Panc1 (cell line): ENCODE measurements at regions not wholly inside any gene's neighbourhood (a gene's known extent, or its start where the extent isn't known, plus 50 kb on each side); places are given as distances from the start of the nearest gene placed in this dataset.

Source experiments
- ATAC-seq: fragments of 200-7000 bp; cut with Tn5 transposase; 2 replicates; pipeline ENCODE4 v1.9.1; 2020; ENCODE audit warnings: mild to moderate bottlenecking, moderate library complexity
- BruUV-seq: library from RNA; stranded (reverse); fragments of 400-500 nt; replicated peaks from 2 replicates; lab custom pipeline; 2021; lab: Mats Ljungman, UMichigan
- CTCF ChIA-PET: fragments of 300-600 bp; sonication (Branson Sonifier 250); formaldehyde crosslinking; loops from one replicate; lab custom pipeline; 2022; ENCODE audit warnings: antibody characterized with exemption; lab: Charles Lee
- POLR2A ChIA-PET: fragments of 300-600 bp; sonication (Branson Sonifier 250); formaldehyde crosslinking; loops from one replicate; lab custom pipeline; 2022; ENCODE audit warnings: antibody characterized with exemption; lab: Charles Lee
- DNase-seq: peaks from one replicate; pipeline ENCODE4 v3.0.0-alpha.2; 2010; ENCODE audit warnings: low read depth, low spot score
- H3K27ac ChIP-seq: 2 replicates; pipeline ENCODE4 v1.5.1; 2011; ENCODE audit warnings: mild to moderate bottlenecking, low read length, inconsistent platforms
- H3K27me3 ChIP-seq: fragments of 200-500 bp; sonication (Bioruptor generic); 2 replicates; pipeline ENCODE4 v1.6.0; 2014; ENCODE audit warnings: low read length, inconsistent platforms; ENCODE audit not compliant: control insufficient read depth, insufficient read depth
- H3K36me3 ChIP-seq: fragments of 200-500 bp; sonication (Bioruptor generic); 2 replicates; pipeline ENCODE4 v1.5.1; 2014; ENCODE audit warnings: inconsistent platforms, mild to moderate bottlenecking, low read length, moderate library complexity; ENCODE audit not compliant: control insufficient read depth, insufficient read depth
- H3K4me1 ChIP-seq: 2 replicates; pipeline ENCODE4 v1.5.1; 2011; ENCODE audit warnings: inconsistent platforms, mild to moderate bottlenecking, low read length, moderate library complexity; ENCODE audit not compliant: control insufficient read depth, insufficient read depth
- H3K4me3 ChIP-seq, 2 experiments: 2 replicates each; pipeline ENCODE4 v1.5.1; 2011 to 2012; ENCODE audit warnings: low read depth in 2 of 2, low read length in 2 of 2, mild to moderate bottlenecking in 2 of 2, inconsistent platforms in 1 of 2, moderate library complexity in 1 of 2
- H3K9me3 ChIP-seq: fragments of 200-500 bp; sonication (Bioruptor generic); 2 replicates; pipeline ENCODE4 v1.5.1; 2014; ENCODE audit warnings: low read depth, mild to moderate bottlenecking, inconsistent platforms, low read length, moderate library complexity; ENCODE audit not compliant: control insufficient read depth, insufficient read depth
- CTCF ChIP-seq: fragments of 450-650 bp; IDR thresholded peaks from 2 replicates; pipeline ENCODE4 v1.5.1; 2017; ENCODE audit warnings: mild to moderate bottlenecking
- POLR2AphosphoS5 ChIP-seq: IDR thresholded peaks from 2 replicates; pipeline ENCODE4 v1.6.1; 2012; ENCODE audit warnings: mild to moderate bottlenecking, low read depth, low read length, moderate library complexity
- REST ChIP-seq, 2 experiments: IDR thresholded peaks; 2 replicates each; pipeline ENCODE4 v1.6.1; 2011 to 2012; ENCODE audit warnings: low read depth in 2 of 2, control low read depth in 1 of 2, low read length in 1 of 2, mild to moderate bottlenecking in 1 of 2, moderate library complexity in 1 of 2; ENCODE audit not compliant: insufficient read depth in 1 of 2
- SIN3A ChIP-seq: IDR thresholded peaks from 2 replicates; pipeline ENCODE4 v1.6.1; 2012; ENCODE audit warnings: low read depth, mild to moderate bottlenecking, low read length, moderate library complexity, borderline replicate concordance; ENCODE audit not compliant: insufficient read depth
- TCF7L2 ChIP-seq: IDR thresholded peaks from 2 replicates; pipeline ENCODE4 v1.6.1; 2011; ENCODE audit warnings: mild to moderate bottlenecking, low read depth, low read length, inconsistent platforms
- in situ Hi-C: cut with HindIII; loops from 2 replicates; pipeline ENCODE4 v1.10.0; 2016; ENCODE audit warnings: low sequenced_read_pairs, low pct_unique_long_range_greater_than_20kb
- intact Hi-C: fragments of 100-400 bp; cut with micrococcal nuclease; formaldehyde crosslinking; loops from one replicate; pipeline ENCODE4 v1.10.0; 2022; ENCODE audit not compliant: unreplicated experiment

- no peaks in the 10 kb centered on the region for H3K36me3 ChIP-seq
- CTCF ChIA-PET = no interaction called here
- H3K27ac ChIP-seq = no peak overlapping the region
- no peak overlapping the region for H3K4me3 ChIP-seq
- no TSS peak for BruUV-seq
- POLR2A ChIA-PET = interaction anchor here (0.5 kb wide), 1 partner anchor 17 kb away, joined by 3 read pairs; no protein-coding TSS in a partner anchor
- no peak for DNase-seq
- in situ Hi-C loops = no loop called here
- intact Hi-C loops = no loop called here
- H3K9me3 ChIP-seq = no peaks in the 10 kb centered on the region
- H3K4me1 ChIP-seq = peaks cover 6% of the 10 kb centered on the region
- TF ChIP-seq TCF7L2 = no peak
- no peak for TF ChIP-seq CTCF
- TF ChIP-seq SIN3A = no peak
- TF ChIP-seq POLR2AphosphoS5 = no peak
- no peaks in the 10 kb centered on the region for H3K27me3 ChIP-seq
- no peak for ATAC-seq
Observed at GRCh38 chr3:13222891-13223573, 149.8 kb upstream of the IQSEC1 start.

DNA sequence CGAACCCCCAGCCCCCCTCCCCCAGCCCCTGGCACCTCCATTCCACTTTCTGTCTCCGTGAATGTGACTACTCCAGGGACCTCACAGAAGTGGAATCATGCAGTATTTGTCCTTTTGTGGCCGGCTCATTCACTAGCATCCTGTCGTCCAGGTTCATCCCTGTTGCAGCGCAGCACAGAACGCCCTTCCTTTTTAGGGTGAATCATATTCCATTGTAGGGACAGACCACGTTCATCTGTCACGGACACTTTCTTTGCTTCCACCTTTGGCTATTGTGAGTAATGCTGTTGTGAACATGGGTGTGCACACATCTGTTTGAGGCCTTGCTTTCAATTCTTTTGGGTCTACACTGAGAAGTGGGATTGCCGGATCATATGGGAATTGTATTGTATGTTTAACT lies 148.9 kb upstream of the IQSEC1 start:
- in situ Hi-C loops (no loop called here), intact Hi-C loops (no loop called here)
- H3K9me3 ChIP-seq = no peaks in the 10 kb centered on the region
- no peak overlapping the region for H3K27ac ChIP-seq
- H3K27me3 ChIP-seq = no peaks in the 10 kb centered on the region
- DNase-seq (no peak), ATAC-seq (no peak)
- H3K4me1 ChIP-seq = peaks cover 9% of the 10 kb centered on the region
- POLR2A ChIA-PET = no interaction called here
- H3K4me3 ChIP-seq = no peak overlapping the region
- no peaks in the 10 kb centered on the region for H3K36me3 ChIP-seq
- BruUV-seq = no TSS peak
- TF ChIP-seq POLR2AphosphoS5 (no peak), SIN3A (no peak), CTCF (no peak), REST (IDR thresholded peaks at IDR 0.05; ENCODE audit: insufficient read depth in 1 of 2, low read depth in 2 of 2, low read length in 1 of 2) (no peak), TCF7L2 (no peak)
- CTCF ChIA-PET = no interaction called here
